HL-60 (cell line): ENCODE measurements at regions not wholly inside any gene's neighbourhood (a gene's known extent, or its start where the extent isn't known, plus 50 kb on each side); places are given as distances from the start of the nearest gene placed in this dataset.

Experiments
- GABPA ChIP-seq: IDR thresholded peaks from 2 replicates; pipeline ENCODE4 v1.6.1; 2012; ENCODE audit warnings: low read depth
- POLR2AphosphoS5 ChIP-seq: IDR thresholded peaks from 2 replicates; pipeline ENCODE4 v1.6.1; 2012; ENCODE audit warnings: low read depth
- SPI1 ChIP-seq: IDR thresholded peaks from 2 replicates; pipeline ENCODE4 v1.6.1; 2012; ENCODE audit warnings: low read depth, mild to moderate bottlenecking, borderline replicate concordance
- TF ChIP-seq, protein P1 (sequence below): IDR thresholded peaks from one replicate; pipeline ENCODE4 v1.5.1; 2011; ENCODE audit warnings: low read length, control low read depth, inconsistent platforms; ENCODE audit not compliant: insufficient read depth
- TF ChIP-seq, protein P2 (sequence below): IDR thresholded peaks from 2 replicates; pipeline ENCODE4 v1.6.1; 2012; ENCODE audit warnings: low read depth; ENCODE audit not compliant: insufficient replicate concordance

DNA sequence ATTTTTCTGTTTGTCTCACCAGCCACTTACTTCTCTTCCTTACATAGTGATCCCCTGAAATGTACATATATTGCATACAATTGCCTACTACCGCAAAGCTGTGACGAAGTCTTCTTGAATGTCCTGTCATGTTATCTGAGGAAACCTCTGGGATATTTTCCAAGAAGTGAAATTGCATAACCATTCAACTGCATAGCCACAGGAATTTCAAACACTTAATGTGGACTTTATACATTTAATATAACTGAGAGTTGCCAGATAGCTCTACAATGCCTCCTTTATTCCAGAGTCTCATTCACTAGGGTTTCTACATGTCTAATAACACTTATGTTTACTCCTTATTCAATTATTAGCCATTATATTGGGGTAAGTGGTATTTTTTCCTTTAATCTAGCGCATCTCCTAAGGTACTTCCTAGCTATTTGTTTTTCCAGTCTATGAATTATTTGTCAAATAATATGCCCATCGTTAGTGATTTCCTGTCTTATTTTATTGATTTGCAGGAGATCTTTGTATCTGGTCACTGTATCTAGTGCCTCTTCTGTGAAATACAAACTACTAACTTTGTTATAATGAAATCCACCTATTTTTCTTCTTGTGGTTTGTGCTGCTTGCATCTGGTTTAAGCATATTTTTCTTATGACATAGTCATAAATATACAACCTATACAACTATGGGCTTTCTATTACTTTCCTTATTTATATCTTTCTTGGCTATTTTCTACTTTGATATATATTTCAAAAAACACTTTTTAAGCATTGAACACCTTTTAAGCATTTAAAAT lies 69.2 kb upstream of the GRID2 start:
- no peak for TF ChIP-seq POLR2AphosphoS5
- TF ChIP-seq GABPA: no peak
- TF ChIP-seq, protein P1, sequence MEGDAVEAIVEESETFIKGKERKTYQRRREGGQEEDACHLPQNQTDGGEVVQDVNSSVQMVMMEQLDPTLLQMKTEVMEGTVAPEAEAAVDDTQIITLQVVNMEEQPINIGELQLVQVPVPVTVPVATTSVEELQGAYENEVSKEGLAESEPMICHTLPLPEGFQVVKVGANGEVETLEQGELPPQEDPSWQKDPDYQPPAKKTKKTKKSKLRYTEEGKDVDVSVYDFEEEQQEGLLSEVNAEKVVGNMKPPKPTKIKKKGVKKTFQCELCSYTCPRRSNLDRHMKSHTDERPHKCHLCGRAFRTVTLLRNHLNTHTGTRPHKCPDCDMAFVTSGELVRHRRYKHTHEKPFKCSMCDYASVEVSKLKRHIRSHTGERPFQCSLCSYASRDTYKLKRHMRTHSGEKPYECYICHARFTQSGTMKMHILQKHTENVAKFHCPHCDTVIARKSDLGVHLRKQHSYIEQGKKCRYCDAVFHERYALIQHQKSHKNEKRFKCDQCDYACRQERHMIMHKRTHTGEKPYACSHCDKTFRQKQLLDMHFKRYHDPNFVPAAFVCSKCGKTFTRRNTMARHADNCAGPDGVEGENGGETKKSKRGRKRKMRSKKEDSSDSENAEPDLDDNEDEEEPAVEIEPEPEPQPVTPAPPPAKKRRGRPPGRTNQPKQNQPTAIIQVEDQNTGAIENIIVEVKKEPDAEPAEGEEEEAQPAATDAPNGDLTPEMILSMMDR: no peak
- TF ChIP-seq, protein P2, sequence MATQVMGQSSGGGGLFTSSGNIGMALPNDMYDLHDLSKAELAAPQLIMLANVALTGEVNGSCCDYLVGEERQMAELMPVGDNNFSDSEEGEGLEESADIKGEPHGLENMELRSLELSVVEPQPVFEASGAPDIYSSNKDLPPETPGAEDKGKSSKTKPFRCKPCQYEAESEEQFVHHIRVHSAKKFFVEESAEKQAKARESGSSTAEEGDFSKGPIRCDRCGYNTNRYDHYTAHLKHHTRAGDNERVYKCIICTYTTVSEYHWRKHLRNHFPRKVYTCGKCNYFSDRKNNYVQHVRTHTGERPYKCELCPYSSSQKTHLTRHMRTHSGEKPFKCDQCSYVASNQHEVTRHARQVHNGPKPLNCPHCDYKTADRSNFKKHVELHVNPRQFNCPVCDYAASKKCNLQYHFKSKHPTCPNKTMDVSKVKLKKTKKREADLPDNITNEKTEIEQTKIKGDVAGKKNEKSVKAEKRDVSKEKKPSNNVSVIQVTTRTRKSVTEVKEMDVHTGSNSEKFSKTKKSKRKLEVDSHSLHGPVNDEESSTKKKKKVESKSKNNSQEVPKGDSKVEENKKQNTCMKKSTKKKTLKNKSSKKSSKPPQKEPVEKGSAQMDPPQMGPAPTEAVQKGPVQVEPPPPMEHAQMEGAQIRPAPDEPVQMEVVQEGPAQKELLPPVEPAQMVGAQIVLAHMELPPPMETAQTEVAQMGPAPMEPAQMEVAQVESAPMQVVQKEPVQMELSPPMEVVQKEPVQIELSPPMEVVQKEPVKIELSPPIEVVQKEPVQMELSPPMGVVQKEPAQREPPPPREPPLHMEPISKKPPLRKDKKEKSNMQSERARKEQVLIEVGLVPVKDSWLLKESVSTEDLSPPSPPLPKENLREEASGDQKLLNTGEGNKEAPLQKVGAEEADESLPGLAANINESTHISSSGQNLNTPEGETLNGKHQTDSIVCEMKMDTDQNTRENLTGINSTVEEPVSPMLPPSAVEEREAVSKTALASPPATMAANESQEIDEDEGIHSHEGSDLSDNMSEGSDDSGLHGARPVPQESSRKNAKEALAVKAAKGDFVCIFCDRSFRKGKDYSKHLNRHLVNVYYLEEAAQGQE: no peak
- TF ChIP-seq SPI1: no peak
